HFF-Myc (cell line): ENCODE measurements at regions not wholly inside any gene's neighbourhood (a gene's known extent, or its start where the extent isn't known, plus 50 kb on each side); places are given as distances from the start of the nearest gene placed in this dataset.
"Not testable (repeated sequence)": the region's sequence is repeated elsewhere in the genome, so short reads cannot be mapped to it uniquely, and the experiment has no call there.

Experiments used
- DNase-seq: peaks from one replicate; pipeline ENCODE4 v3.0.0-alpha.2; 2011; ENCODE audit warnings: low read depth; ENCODE audit errors: extremely low read depth
- H3K4me3 ChIP-seq: replicated peaks from 2 replicates; pipeline ENCODE4 v1.5.1; 2011; ENCODE audit warnings: low read depth, mild to moderate bottlenecking, control low read depth, low read length
- TF ChIP-seq, protein P1 (sequence below): IDR thresholded peaks from 2 replicates; pipeline ENCODE4 v1.5.1; 2012; ENCODE audit warnings: mild to moderate bottlenecking, low read depth, low read length, control low read depth; ENCODE audit errors: missing control alignments

DNA sequence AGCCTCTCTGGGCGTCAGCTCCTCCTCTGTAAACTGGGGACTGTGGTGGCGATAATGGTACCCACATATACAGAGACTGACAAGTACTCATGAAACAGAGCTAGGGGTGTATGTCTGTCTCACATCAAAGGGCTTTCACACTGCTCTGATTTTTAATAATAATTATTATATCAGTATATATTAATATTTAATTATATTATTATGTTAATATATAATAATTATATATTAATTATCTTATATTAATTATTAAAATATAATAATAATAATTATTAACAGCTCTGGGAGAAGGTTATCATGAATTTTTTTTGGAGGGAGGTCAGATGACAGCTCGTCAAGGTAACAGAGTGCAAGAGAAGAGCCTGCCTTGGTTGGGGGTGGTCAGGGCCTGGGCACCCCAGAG, 173.6 kb downstream of the NRN1 start:
- no peak overlapping the region for H3K4me3 ChIP-seq
- TF ChIP-seq, protein P1, sequence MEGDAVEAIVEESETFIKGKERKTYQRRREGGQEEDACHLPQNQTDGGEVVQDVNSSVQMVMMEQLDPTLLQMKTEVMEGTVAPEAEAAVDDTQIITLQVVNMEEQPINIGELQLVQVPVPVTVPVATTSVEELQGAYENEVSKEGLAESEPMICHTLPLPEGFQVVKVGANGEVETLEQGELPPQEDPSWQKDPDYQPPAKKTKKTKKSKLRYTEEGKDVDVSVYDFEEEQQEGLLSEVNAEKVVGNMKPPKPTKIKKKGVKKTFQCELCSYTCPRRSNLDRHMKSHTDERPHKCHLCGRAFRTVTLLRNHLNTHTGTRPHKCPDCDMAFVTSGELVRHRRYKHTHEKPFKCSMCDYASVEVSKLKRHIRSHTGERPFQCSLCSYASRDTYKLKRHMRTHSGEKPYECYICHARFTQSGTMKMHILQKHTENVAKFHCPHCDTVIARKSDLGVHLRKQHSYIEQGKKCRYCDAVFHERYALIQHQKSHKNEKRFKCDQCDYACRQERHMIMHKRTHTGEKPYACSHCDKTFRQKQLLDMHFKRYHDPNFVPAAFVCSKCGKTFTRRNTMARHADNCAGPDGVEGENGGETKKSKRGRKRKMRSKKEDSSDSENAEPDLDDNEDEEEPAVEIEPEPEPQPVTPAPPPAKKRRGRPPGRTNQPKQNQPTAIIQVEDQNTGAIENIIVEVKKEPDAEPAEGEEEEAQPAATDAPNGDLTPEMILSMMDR: no peak
- no peak for DNase-seq

DNA sequence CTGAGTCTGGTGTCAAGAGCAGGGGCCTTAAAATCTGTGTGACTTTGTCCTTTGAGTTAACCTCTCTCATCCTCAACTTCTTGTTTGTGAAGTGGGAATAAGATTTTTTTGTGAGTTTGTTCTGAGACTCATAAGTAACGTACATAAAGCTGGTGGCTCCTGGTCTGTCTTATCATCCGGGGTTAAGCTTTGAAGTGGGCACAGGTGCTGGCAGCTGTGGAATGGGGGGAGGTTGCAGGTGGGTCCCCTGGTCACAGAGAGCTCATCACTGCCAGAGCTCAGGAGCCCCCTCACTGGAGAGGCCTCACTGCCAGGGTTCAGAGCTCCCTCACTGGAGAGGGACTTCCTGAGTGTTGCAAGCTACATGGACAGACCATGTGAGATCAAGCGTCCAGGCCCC, 174.1 kb downstream of the NRN1 start:
- TF ChIP-seq, protein P1: no peak
- H3K4me3 ChIP-seq: no peak overlapping the region
- no peak for DNase-seq

DNA sequence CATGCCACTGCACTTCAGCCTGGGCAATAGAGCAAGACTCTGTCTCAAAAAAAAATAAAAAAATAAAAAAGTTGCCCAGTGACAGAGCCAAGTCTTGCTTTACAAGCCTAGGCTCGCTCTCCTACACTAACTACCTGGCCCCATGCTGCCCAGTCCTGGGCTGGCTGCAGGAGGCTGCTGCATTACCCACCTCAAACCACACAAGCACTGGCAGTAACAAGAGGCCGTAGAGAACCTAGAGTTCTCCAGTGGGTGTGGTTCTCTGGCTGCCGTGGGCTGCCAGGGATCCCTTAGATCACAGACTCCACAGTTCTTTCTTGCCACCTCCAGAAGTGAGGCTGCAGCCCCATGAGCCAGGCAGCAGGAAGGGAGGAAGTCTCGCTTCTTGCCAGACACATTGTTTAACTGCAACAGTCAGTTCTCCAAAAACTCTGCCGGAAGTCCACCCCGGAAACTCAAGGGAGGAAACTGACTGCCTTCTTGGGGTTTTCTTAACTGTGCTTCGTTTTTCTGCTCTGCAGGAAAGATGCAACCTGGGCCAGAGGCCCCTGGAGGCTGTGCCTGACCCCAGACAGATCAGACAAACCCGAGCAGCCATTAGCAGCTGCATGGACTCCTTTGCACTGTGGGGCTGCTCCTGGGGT, 175.4 kb downstream of the NRN1 start:
- H3K4me3 ChIP-seq, DNase-seq: not testable (repeated sequence)

DNA sequence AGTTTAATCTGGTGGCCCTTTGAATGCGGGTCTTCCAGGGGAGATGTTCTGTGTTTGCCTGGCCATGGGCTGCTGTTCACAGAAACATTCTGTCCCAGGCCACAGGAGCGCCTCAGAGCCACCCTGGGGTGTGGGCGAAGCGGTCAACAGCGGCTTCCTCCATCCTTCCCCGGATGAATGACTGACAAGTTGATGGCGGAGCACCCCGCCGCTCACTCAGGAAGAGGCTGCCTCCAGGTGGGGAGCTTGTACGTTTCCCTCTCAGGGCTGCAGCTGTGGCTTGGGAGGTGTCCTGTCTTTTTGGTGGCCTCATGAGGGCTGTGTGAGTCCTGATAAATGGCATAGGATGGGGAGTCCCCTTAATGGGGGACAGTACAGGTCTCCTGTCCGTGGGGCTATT, 178.4 kb downstream of the NRN1 start:
- TF ChIP-seq, protein P1: no peak
- H3K4me3 ChIP-seq: no peak overlapping the region
- no peak for DNase-seq

DNA sequence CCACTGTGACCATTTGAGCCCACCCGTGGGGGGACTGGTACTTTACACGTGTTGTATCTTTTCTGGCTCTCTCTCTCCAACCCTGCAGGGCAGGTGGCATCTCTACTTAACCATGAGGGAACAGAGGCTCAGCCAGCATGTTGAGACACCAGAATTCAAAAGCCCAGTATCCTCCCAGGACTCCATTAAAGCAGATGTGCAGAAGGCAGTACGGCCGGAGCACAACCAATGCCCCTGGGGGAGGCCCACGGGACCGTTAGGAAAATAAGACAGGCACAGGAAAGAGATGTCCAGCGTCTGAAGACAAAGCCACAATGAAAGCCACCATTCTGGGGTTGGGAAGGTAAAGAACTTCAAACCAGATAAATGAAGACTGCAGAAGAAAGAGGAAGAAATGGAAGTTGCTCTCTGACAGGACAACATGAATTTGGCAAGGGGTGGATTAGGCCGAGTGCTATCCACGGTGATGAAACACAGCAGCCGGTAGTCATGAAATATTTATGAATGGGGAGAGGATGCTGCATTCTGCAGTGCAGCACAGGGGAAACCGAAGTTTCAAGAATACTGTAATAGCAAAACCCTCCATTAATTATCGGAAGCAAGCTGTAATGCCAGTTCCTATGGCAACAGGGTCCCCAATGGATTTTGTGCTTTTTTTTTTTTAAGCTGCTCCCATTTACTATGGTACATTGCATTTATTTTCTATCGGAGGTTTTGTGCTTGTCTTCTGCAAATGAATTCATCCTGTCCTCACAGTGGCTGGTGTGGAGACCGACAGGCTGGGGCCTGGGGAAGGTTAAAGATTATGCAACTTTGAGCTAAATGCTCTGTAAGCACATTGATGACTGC, 179.4 kb downstream of the NRN1 start:
- no peak for DNase-seq
- no peak overlapping the region for H3K4me3 ChIP-seq
- TF ChIP-seq, protein P1: no peak

DNA sequence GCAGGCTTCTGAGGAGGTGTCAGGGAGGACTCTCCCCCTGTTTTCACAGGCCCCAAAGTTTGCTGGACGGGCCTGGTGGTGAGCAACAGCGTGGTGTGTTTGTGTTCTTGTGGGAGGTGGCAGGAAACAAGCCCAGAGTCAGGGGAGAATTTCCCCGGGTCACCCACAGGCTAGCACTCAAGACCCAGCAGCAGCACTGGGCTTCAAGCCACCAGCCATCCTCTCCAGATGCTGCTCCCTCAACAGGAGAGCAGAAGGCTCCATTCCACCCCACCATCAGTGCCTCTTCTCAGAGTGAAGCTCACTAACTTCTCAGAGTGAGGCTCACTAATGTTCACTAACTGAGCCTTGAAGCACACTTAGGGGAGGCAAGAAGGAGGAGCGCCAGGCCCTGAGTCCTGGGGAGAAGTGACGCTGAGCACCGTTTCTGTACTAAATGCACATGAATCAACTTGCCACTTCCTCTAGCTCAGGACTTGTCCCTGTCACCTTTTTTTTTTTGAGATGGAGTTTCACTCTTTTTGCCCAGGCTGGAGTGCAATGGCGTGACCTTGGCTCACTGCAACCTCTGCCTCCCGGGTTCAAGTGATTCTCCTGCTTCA, 182.2 kb downstream of the NRN1 start:
- H3K4me3 ChIP-seq, DNase-seq: not testable (repeated sequence)
